Suppressor macrophage treated with lipopolysaccharide for 1 hour (primary cell): ENCODE measurements at regions not wholly inside any gene's neighbourhood (a gene's known extent, or its start where the extent isn't known, plus 50 kb on each side); places are given as distances from the start of the nearest gene placed in this dataset.
"Not testable (repeated sequence)": the region's sequence is repeated elsewhere in the genome, so short reads cannot be mapped to it uniquely, and the experiment has no call there.

Source experiments
- DNase-seq, 3 donors: peaks; one replicate each; pipeline ENCODE4 v3.0.0-alpha.2; 2020 to 2022

GRCh38 chr22:48406161-48406560 lies 1421.5 kb downstream of the BRD1 start:
- DNase-seq: no peak

- no peak for DNase-seq
Measured at GRCh38 chr22:48405741-48406140, 1421.9 kb downstream of the BRD1 start.

GRCh38 chr22:48404801-48405447 lies 1422.7 kb downstream of the BRD1 start:
- DNase-seq: no peak

GRCh38 chr22:48403521-48404403 lies 1423.9 kb downstream of the BRD1 start:
- no peak for DNase-seq

- no peak for DNase-seq
Measured at GRCh38 chr22:48402591-48403031, 1425.1 kb downstream of the BRD1 start.

- DNase-seq: not testable (repeated sequence)
Measured at GRCh38 chr22:48401523-48401922, 1426.2 kb downstream of the BRD1 start.

- no peak for DNase-seq
Measured at GRCh38 chr22:48398181-48398905, 1429.3 kb downstream of the BRD1 start.

GRCh38 chr22:48397531-48398180 lies 1430.0 kb downstream of the BRD1 start:
- no peak for DNase-seq

GRCh38 chr22:48396785-48397530 lies 1430.7 kb downstream of the BRD1 start:
- DNase-seq: no peak

GRCh38 chr22:48396091-48396784 lies 1431.4 kb downstream of the BRD1 start:
- DNase-seq: no peak

- DNase-seq: no peak
Measured at GRCh38 chr22:48395201-48395600, 1432.5 kb downstream of the BRD1 start.

GRCh38 chr22:48394787-48395186 lies 1432.9 kb downstream of the BRD1 start:
- no peak for DNase-seq

GRCh38 chr22:48393885-48394284 lies 1433.8 kb downstream of the BRD1 start:
- DNase-seq: no peak

- DNase-seq: no peak
Measured at GRCh38 chr22:48393041-48393370, 1434.7 kb downstream of the BRD1 start.

GRCh38 chr22:48391820-48392219 lies 1435.9 kb downstream of the BRD1 start:
- DNase-seq: no peak

GRCh38 chr22:48391171-48391711 lies 1436.4 kb downstream of the BRD1 start:
- DNase-seq: no peak

GRCh38 chr22:48389916-48390315 lies 1437.8 kb downstream of the BRD1 start:
- DNase-seq: no peak

- no peak for DNase-seq
Measured at GRCh38 chr22:48382197-48382596, 1445.5 kb downstream of the BRD1 start.

GRCh38 chr22:48380016-48380665 lies 1447.5 kb downstream of the BRD1 start:
- no peak for DNase-seq

GRCh38 chr22:48379371-48379770 lies 1448.3 kb downstream of the BRD1 start:
- no peak for DNase-seq

GRCh38 chr22:48378673-48379072 lies 1449.0 kb downstream of the BRD1 start:
- DNase-seq: no peak
